HG03097 (cell line): ENCODE measurements at regions not wholly inside any gene's neighbourhood (a gene's known extent, or its start where the extent isn't known, plus 50 kb on each side); places are given as distances from the start of the nearest gene placed in this dataset.
"Not testable (repeated sequence)": the region's sequence is repeated elsewhere in the genome, so short reads cannot be mapped to it uniquely, and the experiment has no call there.

Source experiments
- ATAC-seq: cut with Tn5 transposase; IDR thresholded peaks from one replicate; pipeline ENCODE4 v1.9.1; 2021; ENCODE audit not compliant: unreplicated experiment, low FRiP score

- ATAC-seq = no peak
Observed at GRCh38 chr12:28689398-28690175, 459.5 kb upstream of the FAR2 start.

- no peak for ATAC-seq
Observed at GRCh38 chr12:28693565-28694219, 455.4 kb upstream of the FAR2 start.

- ATAC-seq = no peak
Observed at GRCh38 chr12:28698553-28698952, 450.5 kb upstream of the FAR2 start.

GRCh38 chr12:28699029-28699428, 450.0 kb upstream of the FAR2 start:
- ATAC-seq = no peak

- ATAC-seq = no peak
Observed at GRCh38 chr12:28700161-28700560, 448.9 kb upstream of the FAR2 start.

GRCh38 chr12:28704477-28705169, 444.5 kb upstream of the FAR2 start:
- ATAC-seq = no peak

- ATAC-seq = no peak
Observed at GRCh38 chr12:28708918-28709371, 440.1 kb upstream of the FAR2 start.

GRCh38 chr12:28709986-28710685, 438.9 kb upstream of the FAR2 start:
- no peak for ATAC-seq

- no peak for ATAC-seq
Observed at GRCh38 chr12:28710882-28711281, 438.2 kb upstream of the FAR2 start.

- no peak for ATAC-seq
Observed at GRCh38 chr12:28711421-28711820, 437.7 kb upstream of the FAR2 start.

- ATAC-seq = no peak
Observed at GRCh38 chr12:28742791-28743190, 406.3 kb upstream of the FAR2 start.

GRCh38 chr12:28746734-28747325, 402.2 kb upstream of the FAR2 start:
- no peak for ATAC-seq

- ATAC-seq = no peak
Observed at GRCh38 chr12:28750946-28751685, 398.0 kb upstream of the FAR2 start.

- ATAC-seq = no peak
Observed at GRCh38 chr12:28755027-28755426, 394.1 kb upstream of the FAR2 start.

GRCh38 chr12:28759333-28759732, 389.7 kb upstream of the FAR2 start:
- no peak for ATAC-seq

GRCh38 chr12:28760040-28760903, 388.8 kb upstream of the FAR2 start:
- not testable (repeated sequence) for ATAC-seq

- not testable (repeated sequence) for ATAC-seq
Observed at GRCh38 chr12:28761897-28762296, 387.2 kb upstream of the FAR2 start.

- ATAC-seq = no peak
Observed at GRCh38 chr12:28766398-28766797, 382.7 kb upstream of the FAR2 start.

- no peak for ATAC-seq
Observed at GRCh38 chr12:28767836-28768348, 381.2 kb upstream of the FAR2 start.
